OCI-LY7 (cell line): ENCODE measurements at regions not wholly inside any gene's neighbourhood (a gene's known extent, or its start where the extent isn't known, plus 50 kb on each side); places are given as distances from the start of the nearest gene placed in this dataset.

Experiments used
- BruUV-seq: library from RNA; stranded (reverse); fragments of 400-500 nt; replicated peaks from 2 replicates; lab custom pipeline; 2021; lab: Mats Ljungman, UMichigan
- CTCF ChIA-PET: fragments of 300-600 bp; sonication (Branson Sonifier 250); formaldehyde crosslinking; loops from one replicate; lab custom pipeline; 2022; ENCODE audit warnings: antibody characterized with exemption; ENCODE audit not compliant: unreplicated experiment; lab: Charles Lee
- POLR2A ChIA-PET: fragments of 300-600 bp; sonication (Branson Sonifier 250); formaldehyde crosslinking; loops from one replicate; lab custom pipeline; 2022; ENCODE audit warnings: antibody characterized with exemption; lab: Charles Lee
- DNase-seq: peaks from one replicate; pipeline ENCODE4 v3.0.0-alpha.2; 2015; ENCODE audit warnings: low spot score
- H2AFZ ChIP-seq: fragments of 200-600 bp; sonication (generic), shearing (Covaris generic); 2 replicates; pipeline ENCODE4 v1.6.1; 2014; ENCODE audit warnings: mild to moderate bottlenecking, antibody characterized with exemption, low read length, moderate library complexity
- H3K27ac ChIP-seq: fragments of 200-600 bp; sonication (generic); 2 replicates; pipeline ENCODE4 v1.5.1; 2014; ENCODE audit warnings: mixed run types, low read depth, mild to moderate bottlenecking, moderate library complexity, low read length, inconsistent platforms; ENCODE audit not compliant: poor library complexity, severe bottlenecking
- H3K36me3 ChIP-seq: fragments of 200-600 bp; sonication (generic); 2 replicates; pipeline ENCODE4 v1.6.1; 2014; ENCODE audit warnings: mild to moderate bottlenecking, antibody characterized with exemption, low read length, moderate library complexity, mixed read lengths; ENCODE audit not compliant: insufficient read depth
- H3K4me1 ChIP-seq: fragments of 200-600 bp; sonication (generic); 2 replicates; pipeline ENCODE4 v1.5.1; 2014; ENCODE audit warnings: mild to moderate bottlenecking, low read length; ENCODE audit not compliant: insufficient read depth, poor library complexity, severe bottlenecking
- H3K4me2 ChIP-seq: fragments of 200-600 bp; sonication (generic); 2 replicates; pipeline ENCODE4 v1.6.1; 2014; ENCODE audit warnings: mild to moderate bottlenecking, low read length
- H3K4me3 ChIP-seq: fragments of 200-600 bp; sonication (generic); 2 replicates; pipeline ENCODE4 v1.5.1; 2014; ENCODE audit warnings: mild to moderate bottlenecking, low read depth, low read length; ENCODE audit not compliant: poor library complexity, severe bottlenecking
- H3K79me2 ChIP-seq: fragments of 200-600 bp; sonication (generic); 2 replicates; pipeline ENCODE4 v1.6.1; 2016; ENCODE audit warnings: low read depth, mild to moderate bottlenecking, low read length, moderate library complexity, mixed read lengths; ENCODE audit not compliant: insufficient read depth
- H3K9me2 ChIP-seq: fragments of 200-600 bp; sonication (generic); 2 replicates; pipeline ENCODE4 v1.6.1; 2016; ENCODE audit warnings: mild to moderate bottlenecking, low read length, mixed read lengths; ENCODE audit not compliant: insufficient read depth
- H3K9me3 ChIP-seq: fragments of 200-600 bp; sonication (generic); 2 replicates; pipeline ENCODE4 v1.6.1; 2014; ENCODE audit warnings: mild to moderate bottlenecking, mixed run types, low read length, mixed read lengths
- H4K20me1 ChIP-seq: fragments of 200-600 bp; sonication (generic); 2 replicates; pipeline ENCODE4 v1.6.1; 2014; ENCODE audit warnings: mild to moderate bottlenecking, antibody characterized with exemption, low read length, moderate library complexity, mixed read lengths; ENCODE audit not compliant: insufficient read depth
- EZH2phosphoT487 ChIP-seq: fragments of 200-600 bp; sonication (generic); IDR thresholded peaks from 2 replicates; pipeline ENCODE4 v1.6.1; 2018; ENCODE audit warnings: low read depth, borderline replicate concordance, mild to moderate bottlenecking, mixed run types, antibody characterized with exemption, low read length, moderate library complexity, mixed read lengths
- intact Hi-C: fragments of 100-400 bp; cut with micrococcal nuclease; formaldehyde crosslinking; loops from one replicate; pipeline ENCODE4 v1.10.0; 2022; ENCODE audit not compliant: unreplicated experiment
- TF ChIP-seq, protein P1 (sequence below): fragments of 200-600 bp; sonication (generic); conservative IDR thresholded peaks from 2 replicates; pipeline ENCODE4 v1.5.1; 2014; ENCODE audit warnings: mild to moderate bottlenecking, antibody characterized with exemption, low read length, moderate library complexity, mixed read lengths

DNA sequence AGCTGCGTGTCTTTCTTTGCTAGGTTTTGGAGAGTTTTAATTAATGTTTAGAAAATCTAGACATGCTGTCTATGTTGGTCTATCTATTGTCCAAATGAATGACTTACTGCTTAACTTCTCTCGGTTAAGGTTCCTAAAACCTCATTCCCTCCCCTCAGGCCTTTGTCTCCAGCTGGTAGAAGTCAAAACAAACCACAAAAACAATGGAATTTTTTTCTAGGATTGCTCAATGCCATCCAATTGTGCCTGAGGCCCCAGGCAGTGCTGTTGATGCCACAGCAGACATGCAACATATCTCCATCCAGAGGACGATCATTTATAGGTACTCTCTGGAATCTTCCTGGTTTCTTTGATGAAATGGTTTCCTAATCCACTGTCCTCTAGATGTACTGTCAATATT is 448.2 kb upstream of the TBX3 start:
- H3K36me3 ChIP-seq: no peaks in the 10 kb centered on the region
- no peak for DNase-seq
- no peak for TF ChIP-seq EZH2phosphoT487
- TF ChIP-seq, protein P1, sequence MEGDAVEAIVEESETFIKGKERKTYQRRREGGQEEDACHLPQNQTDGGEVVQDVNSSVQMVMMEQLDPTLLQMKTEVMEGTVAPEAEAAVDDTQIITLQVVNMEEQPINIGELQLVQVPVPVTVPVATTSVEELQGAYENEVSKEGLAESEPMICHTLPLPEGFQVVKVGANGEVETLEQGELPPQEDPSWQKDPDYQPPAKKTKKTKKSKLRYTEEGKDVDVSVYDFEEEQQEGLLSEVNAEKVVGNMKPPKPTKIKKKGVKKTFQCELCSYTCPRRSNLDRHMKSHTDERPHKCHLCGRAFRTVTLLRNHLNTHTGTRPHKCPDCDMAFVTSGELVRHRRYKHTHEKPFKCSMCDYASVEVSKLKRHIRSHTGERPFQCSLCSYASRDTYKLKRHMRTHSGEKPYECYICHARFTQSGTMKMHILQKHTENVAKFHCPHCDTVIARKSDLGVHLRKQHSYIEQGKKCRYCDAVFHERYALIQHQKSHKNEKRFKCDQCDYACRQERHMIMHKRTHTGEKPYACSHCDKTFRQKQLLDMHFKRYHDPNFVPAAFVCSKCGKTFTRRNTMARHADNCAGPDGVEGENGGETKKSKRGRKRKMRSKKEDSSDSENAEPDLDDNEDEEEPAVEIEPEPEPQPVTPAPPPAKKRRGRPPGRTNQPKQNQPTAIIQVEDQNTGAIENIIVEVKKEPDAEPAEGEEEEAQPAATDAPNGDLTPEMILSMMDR: no peak
- H3K4me1 ChIP-seq: no peaks in the 10 kb centered on the region
- no peak overlapping the region for H2AFZ ChIP-seq
- H4K20me1 ChIP-seq: no peaks in the 10 kb centered on the region
- no peak overlapping the region for H3K4me3 ChIP-seq
- H3K4me2 ChIP-seq: no peak overlapping the region
- BruUV-seq: no TSS peak
- no peaks in the 10 kb centered on the region for H3K79me2 ChIP-seq
- no peak overlapping the region for H3K27ac ChIP-seq
- ChIA-PET CTCF (no interaction called here), POLR2A (no interaction called here)
- H3K9me3 ChIP-seq: no peaks in the 10 kb centered on the region
- no peaks in the 10 kb centered on the region for H3K9me2 ChIP-seq
- intact Hi-C loops: no loop called here

GRCh38 chr12:115129727-115130126 is 445.8 kb upstream of the TBX3 start:
- no peaks in the 10 kb centered on the region for H3K9me2 ChIP-seq
- BruUV-seq: no TSS peak
- H2AFZ ChIP-seq: no peak overlapping the region
- POLR2A ChIA-PET: no interaction called here
- no peaks in the 10 kb centered on the region for H3K4me1 ChIP-seq
- H3K27ac ChIP-seq: no peak overlapping the region
- no peak for DNase-seq
- no peaks in the 10 kb centered on the region for H3K36me3 ChIP-seq
- CTCF ChIA-PET: no interaction called here
- no peaks in the 10 kb centered on the region for H3K9me3 ChIP-seq
- no peak overlapping the region for H3K4me3 ChIP-seq
- no peaks in the 10 kb centered on the region for H4K20me1 ChIP-seq
- intact Hi-C loops: no loop called here
- TF ChIP-seq, protein P1: no peak
- TF ChIP-seq EZH2phosphoT487: no peak
- no peak overlapping the region for H3K4me2 ChIP-seq
- no peaks in the 10 kb centered on the region for H3K79me2 ChIP-seq

- Histone ChIP-seq H3K9me3 (no peaks in the 10 kb centered on the region), H3K9me2 (no peaks in the 10 kb centered on the region), H3K4me3 (no peak overlapping the region), H3K27ac (no peak overlapping the region), H3K36me3 (no peaks in the 10 kb centered on the region), H4K20me1 (no peaks in the 10 kb centered on the region), H2AFZ (no peak overlapping the region), H3K4me1 (no peaks in the 10 kb centered on the region), H3K4me2 (no peak overlapping the region), H3K79me2 (no peaks in the 10 kb centered on the region)
- DNase-seq: no peak
- POLR2A ChIA-PET: no interaction called here
- TF ChIP-seq, protein P1: no peak
- no peak for TF ChIP-seq EZH2phosphoT487
- CTCF ChIA-PET: no interaction called here
- BruUV-seq: no TSS peak
- intact Hi-C loops: no loop called here
Observed at GRCh38 chr12:115121053-115121452, 437.1 kb upstream of the TBX3 start.
